Iris pigment epithelial cell (primary cell): ENCODE measurements at regions not wholly inside any gene's neighbourhood (a gene's known extent, or its start where the extent isn't known, plus 50 kb on each side); places are given as distances from the start of the nearest gene placed in this dataset.

Source experiments
- DNase-seq: peaks from one replicate; pipeline ENCODE4 v3.0.0-alpha.2; 2011; ENCODE audit warnings: low read depth

DNA sequence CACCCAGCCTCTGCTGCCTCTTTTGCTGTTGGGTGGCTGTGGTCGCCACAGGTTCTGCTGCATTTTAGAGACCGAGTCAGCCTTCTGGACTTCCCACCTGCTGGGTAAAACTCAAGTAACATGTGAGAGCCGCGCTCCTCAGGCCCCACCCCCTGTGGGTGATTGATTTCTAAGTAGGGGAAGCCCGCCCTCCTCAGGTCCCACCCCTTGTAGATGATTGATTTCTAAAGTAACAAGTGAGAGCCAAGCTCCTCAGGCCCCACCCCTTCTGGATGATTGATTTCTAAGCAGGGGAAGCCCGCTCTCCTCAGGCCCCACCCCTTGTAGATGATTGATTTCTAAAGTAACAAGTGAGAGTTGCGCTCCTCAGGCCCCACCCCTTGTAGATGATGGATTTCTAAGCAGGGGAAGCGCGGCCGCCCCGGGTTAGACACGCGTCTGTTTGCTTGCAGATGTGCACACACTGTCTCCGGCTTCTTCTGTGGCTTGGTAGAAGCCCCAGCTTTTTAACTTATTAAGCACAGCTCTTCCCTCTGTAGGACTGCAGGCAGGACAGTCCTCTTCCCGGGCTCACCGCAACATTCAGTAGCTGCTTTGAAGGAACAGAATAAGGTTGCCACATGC, 83.4 kb downstream of the FAM43A start:
- peak; percentile 97 for DNase-seq

- DNase-seq, result no peak
Measured at GRCh38 chr3:194772241-194773000, 86.7 kb downstream of the FAM43A start.

DNA sequence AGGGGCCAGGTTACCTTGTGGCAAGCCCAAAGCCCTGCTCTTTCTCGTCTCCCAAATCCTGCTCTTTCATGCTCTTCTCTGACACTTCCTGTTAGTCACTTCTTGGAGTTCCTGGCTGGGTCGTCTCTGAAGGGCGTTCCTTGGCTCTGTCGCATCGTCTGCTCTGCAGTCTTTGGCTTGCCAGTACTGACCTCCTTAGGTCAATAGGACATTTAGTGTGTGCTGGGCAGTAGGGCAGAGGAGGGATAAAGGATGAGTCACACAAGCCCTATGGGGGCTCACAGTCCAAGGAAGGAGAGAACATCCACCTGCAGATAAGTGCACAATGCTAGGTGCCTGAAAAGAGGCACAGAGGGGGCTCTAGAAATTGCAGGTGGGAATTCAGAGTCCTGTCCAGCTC, 87.5 kb downstream of the FAM43A start:
- no peak for DNase-seq

DNA sequence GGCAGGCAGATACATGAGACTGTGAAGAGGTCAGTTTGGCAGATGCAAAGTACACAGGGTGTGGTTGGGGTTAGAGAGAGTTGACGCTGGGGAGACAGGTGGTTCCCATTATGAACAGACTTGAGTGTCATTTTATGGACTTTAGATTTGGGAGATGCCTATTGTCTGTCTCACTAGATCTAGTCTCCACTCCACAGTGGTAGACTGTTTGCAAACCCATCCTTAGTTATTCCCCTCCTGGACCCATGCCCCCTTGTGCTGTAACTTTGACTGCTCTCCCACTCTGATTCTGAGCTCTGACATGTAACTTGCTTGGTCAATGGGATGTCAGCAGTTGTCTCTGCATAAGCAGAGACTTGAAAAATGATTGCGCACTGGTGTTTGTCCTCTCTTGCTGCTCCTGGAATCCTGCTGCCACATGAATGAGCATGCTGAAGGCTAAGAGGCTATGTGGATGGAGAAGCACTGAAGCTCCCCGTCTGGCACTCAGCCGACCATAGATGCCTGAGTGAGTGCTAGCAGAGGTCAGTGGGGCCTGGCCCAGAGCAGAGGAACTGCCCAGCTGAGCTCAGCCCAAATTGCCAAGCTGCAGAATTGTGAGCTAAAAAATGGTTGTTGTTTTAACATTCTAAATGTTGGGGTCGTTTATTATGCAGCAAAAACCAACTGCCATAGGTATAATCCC, 88.2 kb downstream of the FAM43A start:
- DNase-seq, result no peak

- no peak for DNase-seq
Measured at GRCh38 chr3:194775266-194775665, 89.6 kb downstream of the FAM43A start.

DNA sequence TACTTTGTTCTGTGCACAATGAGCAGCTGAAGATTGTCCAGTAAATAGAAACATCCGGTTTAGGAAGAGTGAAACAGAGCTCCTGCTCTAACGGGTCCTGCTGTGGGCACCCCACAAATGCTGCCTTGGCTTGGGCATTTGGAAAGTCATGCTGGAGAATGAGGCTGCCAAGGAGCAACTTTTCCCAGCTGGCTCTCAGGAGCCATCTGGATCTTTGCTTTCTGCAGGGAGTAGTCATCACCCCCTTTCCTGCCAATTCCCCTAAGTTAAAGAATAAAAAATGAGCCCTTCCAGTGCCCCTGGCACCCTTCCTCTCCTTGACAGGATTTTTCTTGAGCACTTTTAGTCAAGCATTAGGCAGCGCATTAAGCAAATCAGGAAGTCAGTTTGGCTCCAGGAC, 90.0 kb downstream of the FAM43A start:
- DNase-seq, result no peak

- DNase-seq, result no peak
Measured at GRCh38 chr3:194777729-194778128, 92.0 kb downstream of the FAM43A start.

DNA sequence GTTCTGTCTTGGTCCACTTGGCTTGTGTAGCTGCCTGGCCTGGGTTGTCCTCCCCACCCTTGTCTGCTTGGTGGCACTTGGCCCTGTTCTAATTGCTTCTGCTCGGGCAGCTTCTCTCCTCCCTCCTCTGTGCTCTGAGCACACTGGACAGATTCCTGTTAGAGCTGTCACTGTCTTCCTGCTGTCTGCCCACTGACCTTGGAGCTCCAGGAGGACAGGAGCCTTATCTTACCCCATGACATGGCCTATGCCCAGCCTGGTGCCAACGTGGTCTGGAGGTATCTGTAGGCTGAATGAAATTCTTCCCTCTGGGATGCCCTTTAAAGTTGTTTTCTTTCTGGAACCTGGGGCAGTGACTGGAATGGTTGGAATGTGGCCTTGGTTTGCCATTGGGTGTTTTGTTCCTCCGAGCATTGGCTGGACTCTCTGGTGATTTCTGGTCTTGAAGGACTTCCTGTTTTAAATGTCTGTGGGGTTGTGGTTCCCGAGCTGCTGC, 94.1 kb downstream of the FAM43A start:
- DNase-seq, result peak; percentile 23

DNA sequence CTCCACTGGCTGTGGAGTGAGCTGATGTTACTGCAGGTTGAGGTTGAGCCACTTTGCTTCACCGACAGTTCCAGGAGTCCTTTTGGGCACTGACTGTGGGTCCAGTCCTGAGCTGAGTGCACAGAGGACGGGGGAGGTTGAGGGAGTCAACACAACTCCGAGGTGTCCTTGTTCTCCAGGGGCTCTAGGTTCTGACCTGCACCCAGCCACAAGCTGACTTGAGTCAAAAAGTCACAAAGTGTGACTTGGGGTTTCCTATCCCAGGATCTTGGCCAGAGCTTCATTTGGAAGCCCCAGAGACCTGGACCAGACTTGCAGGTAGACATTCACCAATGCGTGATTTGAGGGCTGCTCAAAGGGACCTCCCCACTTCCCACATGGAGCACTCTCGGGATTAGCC, 95.0 kb downstream of the FAM43A start:
- no peak for DNase-seq

GRCh38 chr3:194781617-194782016, 95.9 kb downstream of the FAM43A start:
- no peak for DNase-seq

DNA sequence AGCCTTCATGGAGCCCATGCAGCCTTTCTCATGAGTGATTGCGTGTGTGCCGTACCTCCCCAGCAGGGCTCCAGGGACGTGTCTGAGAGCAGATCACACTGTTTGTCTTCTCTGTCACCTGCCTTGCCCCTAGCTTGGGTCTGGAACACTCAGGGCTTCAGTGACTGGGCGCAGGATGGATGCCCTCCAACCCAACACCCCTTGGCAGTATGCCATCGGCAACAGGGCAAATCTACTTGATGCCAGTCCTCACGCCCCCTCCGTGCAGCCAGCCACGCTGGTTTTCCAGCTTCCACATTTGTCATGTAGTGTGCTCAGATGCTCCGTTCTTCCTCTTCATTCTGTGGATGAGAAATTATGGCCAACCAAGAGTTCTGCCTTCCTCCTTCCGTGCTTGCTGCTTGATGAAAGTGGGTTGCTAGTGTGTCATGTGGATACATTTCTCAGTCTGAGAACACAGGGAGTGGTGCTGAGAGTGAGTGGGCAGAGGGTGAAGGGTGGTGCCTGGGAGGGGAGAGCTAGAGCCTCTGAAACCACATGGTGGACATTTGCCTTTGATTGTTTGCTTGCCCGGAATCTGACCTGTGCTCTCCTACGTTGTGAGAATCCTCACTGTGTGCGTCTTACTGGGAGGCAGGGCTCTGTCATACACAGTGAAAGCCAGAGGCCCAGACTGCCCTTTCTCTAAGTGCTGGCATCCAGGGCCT, 97.2 kb downstream of the FAM43A start:
- peak; percentile 86 for DNase-seq

- DNase-seq, result no peak
Measured at GRCh38 chr3:194784361-194784760, 98.7 kb downstream of the FAM43A start.

DNA sequence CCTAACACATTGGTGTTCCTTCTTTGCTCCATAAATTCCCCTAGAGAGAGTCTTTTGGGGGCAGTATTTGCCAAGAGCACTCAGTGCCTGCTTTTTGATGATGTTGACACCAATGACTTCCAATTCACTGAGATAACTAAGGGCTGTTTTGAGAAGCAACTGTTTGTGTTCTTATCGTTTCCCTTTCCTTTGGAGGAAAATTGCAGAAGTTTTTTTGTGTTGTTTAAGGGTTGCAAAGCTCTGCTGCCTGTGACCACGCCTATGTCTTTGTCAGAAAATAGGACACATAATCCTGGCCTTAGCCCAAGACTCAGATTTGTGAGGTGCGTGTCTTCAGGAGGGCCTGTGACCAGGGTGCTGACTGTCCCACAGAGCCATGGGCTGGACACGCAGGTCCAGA, 99.6 kb downstream of the FAM43A start:
- no peak for DNase-seq

- DNase-seq, result no peak
Measured at GRCh38 chr3:194787072-194787471, 101.4 kb downstream of the FAM43A start.

- no peak for DNase-seq
Measured at GRCh38 chr3:194787650-194788049, 102.0 kb downstream of the FAM43A start.

DNA sequence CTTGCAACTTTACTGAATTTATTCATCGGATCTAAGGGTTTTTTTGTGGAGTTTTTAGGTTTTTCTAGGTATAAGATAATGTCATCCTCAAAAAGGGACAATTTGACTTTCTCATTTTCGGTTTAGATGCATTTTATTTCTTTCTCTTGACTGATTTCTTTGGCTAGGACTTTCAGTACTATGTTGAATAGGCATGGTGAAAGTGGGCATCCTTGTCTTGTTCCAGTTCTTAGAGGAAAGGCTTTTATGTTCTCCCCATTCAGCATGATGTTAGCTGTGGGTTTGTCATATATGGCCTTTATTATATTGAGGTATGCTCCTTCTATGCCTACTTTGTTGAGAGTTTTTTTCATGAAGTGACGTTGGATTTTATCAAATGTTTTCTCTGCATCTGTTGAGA, 106.7 kb downstream of the FAM43A start:
- DNase-seq, result no peak

- no peak for DNase-seq
Measured at GRCh38 chr3:194797555-194798250, 112.0 kb downstream of the FAM43A start.

DNA sequence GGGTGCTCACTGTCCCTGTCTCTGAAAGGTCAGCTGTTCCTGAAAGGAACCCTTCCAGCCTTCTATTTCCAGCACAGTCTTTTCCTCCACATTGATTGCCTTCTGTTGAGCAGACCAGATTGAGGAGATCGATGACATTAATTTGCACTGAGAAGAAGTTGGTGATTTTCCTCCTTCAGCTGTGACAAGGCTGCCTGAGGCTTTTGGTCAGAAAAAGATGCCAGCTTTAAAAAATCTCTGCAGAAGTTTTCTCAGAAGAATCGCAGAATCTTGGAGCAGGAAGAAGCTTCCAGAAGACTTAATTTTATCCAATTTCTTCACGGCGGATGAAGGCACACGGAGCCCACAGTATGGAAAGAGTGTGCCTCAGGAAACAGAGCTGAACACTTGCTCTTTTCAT, 112.8 kb downstream of the FAM43A start:
- DNase-seq, result no peak

DNA sequence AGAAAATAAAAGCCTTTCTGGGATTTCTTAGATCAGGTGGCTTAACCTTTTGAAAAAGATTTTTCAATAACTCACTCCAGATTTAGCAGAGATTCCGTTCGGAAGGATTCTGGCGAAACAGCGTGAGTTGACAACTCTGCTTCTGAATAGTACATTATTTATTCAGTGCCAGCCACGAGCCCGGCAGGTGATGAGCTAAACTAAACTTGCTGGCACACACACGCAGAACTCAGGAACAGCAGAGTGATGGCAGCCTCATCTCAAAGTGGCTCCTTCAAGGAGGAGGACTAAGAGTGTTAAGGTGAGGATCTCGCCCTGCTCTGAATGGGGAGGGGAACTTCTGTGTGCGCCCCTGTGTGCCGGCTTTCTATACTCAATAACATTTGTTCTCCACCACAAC, 114.3 kb downstream of the FAM43A start:
- no peak for DNase-seq

- no peak for DNase-seq
Measured at GRCh38 chr3:194801461-194802432, 116.1 kb downstream of the FAM43A start.

DNA sequence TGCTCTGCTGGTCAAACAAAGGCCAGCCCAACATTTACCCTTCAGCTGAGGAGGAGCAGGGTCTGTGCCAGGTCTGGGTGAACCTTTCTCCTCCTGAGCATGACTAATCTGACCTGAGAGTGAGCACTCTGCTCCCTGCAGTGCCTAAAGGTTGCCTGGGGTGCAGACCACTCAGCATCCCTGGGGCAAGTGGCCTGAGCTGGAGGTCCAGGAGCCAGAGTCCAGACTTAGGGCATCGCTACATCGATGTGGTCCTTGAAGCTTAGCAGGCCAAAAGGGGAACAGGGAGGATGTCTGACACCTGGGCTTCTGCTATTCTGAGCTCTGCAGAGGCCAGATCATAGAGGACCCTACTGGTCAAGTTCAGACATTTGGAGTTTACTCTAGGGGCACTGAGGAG, 119.1 kb downstream of the FAM43A start:
- DNase-seq, result no peak
